ENCODE measurements at regions not wholly inside any gene's neighbourhood (a gene's known extent, or its start where the extent isn't known, plus 50 kb on each side); places are given as distances from the start of the nearest gene placed in this dataset.

GRCh38 chr3:99484871-99485270 is 153.5 kb upstream of the COL8A1 start:
- DNase-seq (ENCODE audit: low spot score), result no peak
- Histone ChIP-seq H3K4ac (ENCODE audit: low read length) (no peak overlapping the region), H2BK5ac (ENCODE audit: low read length) (no peak overlapping the region), H3K36me3 (replicated peaks in 1 of 2; ENCODE audit: control insufficient read depth in 2 of 2, insufficient read depth in 2 of 2, low read length in 2 of 2) (no peaks in the 10 kb centered on the region), H2BK120ac (ENCODE audit: low read depth, low read length) (no peak overlapping the region), H3K27me3 (ENCODE audit: control insufficient read depth in 3 of 3, insufficient read depth in 3 of 3, low read depth in 1 of 3, low read length in 3 of 3) (no peaks in the 10 kb centered on the region), H2AK5ac (ENCODE audit: low read depth, low read length) (no peak overlapping the region), H2BK15ac (ENCODE audit: low read length) (no peak overlapping the region), H3K9me3 (replicated peaks in 1 of 2; ENCODE audit: control insufficient read depth in 2 of 2, insufficient read depth in 1 of 2, low read depth in 1 of 2, low read length in 2 of 2) (peaks cover 0 to 3% of the 10 kb centered on the region in 2 donors), H4K91ac (ENCODE audit: low read depth, low read length, poor library complexity) (no peak overlapping the region), H3K18ac (ENCODE audit: low read length) (no peak overlapping the region), H3K4me3 (ENCODE audit: low read length in 2 of 2) (no peak overlapping the region), H3K27ac (replicated peaks; ENCODE audit: low read length) (no peak overlapping the region), H2AFZ (ENCODE audit: low read length) (no peak overlapping the region), H3K79me1 (ENCODE audit: low read depth, low read length) (no peaks in the 10 kb centered on the region), H2BK12ac (ENCODE audit: low read length) (no peak overlapping the region), H4K8ac (ENCODE audit: low read depth, low read length) (no peak overlapping the region), H3K4me1 (ENCODE audit: control insufficient read depth in 2 of 2, insufficient read depth in 1 of 2, low read depth in 1 of 2, low read length in 2 of 2) (no peaks in the 10 kb centered on the region), H3K14ac (ENCODE audit: low read length) (no peak overlapping the region), H3K4me2 (ENCODE audit: insufficient read depth, low read length, poor library complexity, severe bottlenecking) (no peak overlapping the region), H3K23ac (ENCODE audit: low read depth, low read length, poor library complexity) (no peak overlapping the region), H3K9ac (ENCODE audit: low read depth, low read length, poor library complexity) (no peak overlapping the region)

GRCh38 chr3:99483841-99484240 is 154.6 kb upstream of the COL8A1 start:
- Histone ChIP-seq H2AFZ (ENCODE audit: low read length) (no peak overlapping the region), H2AK5ac (ENCODE audit: low read depth, low read length) (no peak overlapping the region), H3K27ac (replicated peaks; ENCODE audit: low read length) (no peak overlapping the region), H3K27me3 (ENCODE audit: control insufficient read depth in 3 of 3, insufficient read depth in 3 of 3, low read depth in 1 of 3, low read length in 3 of 3) (no peaks in the 10 kb centered on the region), H3K18ac (ENCODE audit: low read length) (no peak overlapping the region), H3K4ac (ENCODE audit: low read length) (no peak overlapping the region), H4K8ac (ENCODE audit: low read depth, low read length) (no peak overlapping the region), H3K36me3 (replicated peaks in 1 of 2; ENCODE audit: control insufficient read depth in 2 of 2, insufficient read depth in 2 of 2, low read length in 2 of 2) (no peaks in the 10 kb centered on the region), H2BK15ac (ENCODE audit: low read length) (no peak overlapping the region), H3K4me1 (ENCODE audit: control insufficient read depth in 2 of 2, insufficient read depth in 1 of 2, low read depth in 1 of 2, low read length in 2 of 2) (no peaks in the 10 kb centered on the region), H3K9me3 (replicated peaks in 1 of 2; ENCODE audit: control insufficient read depth in 2 of 2, insufficient read depth in 1 of 2, low read depth in 1 of 2, low read length in 2 of 2) (peaks cover 0 to 3% of the 10 kb centered on the region in 2 donors), H3K4me2 (ENCODE audit: insufficient read depth, low read length, poor library complexity, severe bottlenecking) (no peak overlapping the region), H3K79me1 (ENCODE audit: low read depth, low read length) (no peaks in the 10 kb centered on the region), H3K14ac (ENCODE audit: low read length) (no peak overlapping the region), H4K91ac (ENCODE audit: low read depth, low read length, poor library complexity) (no peak overlapping the region), H3K4me3 (ENCODE audit: low read length in 2 of 2) (no peak overlapping the region), H2BK120ac (ENCODE audit: low read depth, low read length) (no peak overlapping the region), H3K9ac (ENCODE audit: low read depth, low read length, poor library complexity) (no peak overlapping the region), H2BK12ac (ENCODE audit: low read length) (no peak overlapping the region), H3K23ac (ENCODE audit: low read depth, low read length, poor library complexity) (no peak overlapping the region), H2BK5ac (ENCODE audit: low read length) (no peak overlapping the region)
- DNase-seq (ENCODE audit: low spot score), result no peak

GRCh38 chr3:99482191-99482590 is 156.2 kb upstream of the COL8A1 start:
- Histone ChIP-seq H2AFZ (ENCODE audit: low read length) (no peak overlapping the region), H3K27ac (replicated peaks; ENCODE audit: low read length) (no peak overlapping the region), H4K91ac (ENCODE audit: low read depth, low read length, poor library complexity) (no peak overlapping the region), H3K18ac (ENCODE audit: low read length) (no peak overlapping the region), H3K9me3 (replicated peaks in 1 of 2; ENCODE audit: control insufficient read depth in 2 of 2, insufficient read depth in 1 of 2, low read depth in 1 of 2, low read length in 2 of 2) (peaks cover 0 to 3% of the 10 kb centered on the region in 2 donors), H3K9ac (ENCODE audit: low read depth, low read length, poor library complexity) (no peak overlapping the region), H3K79me1 (ENCODE audit: low read depth, low read length) (no peaks in the 10 kb centered on the region), H3K23ac (ENCODE audit: low read depth, low read length, poor library complexity) (no peak overlapping the region), H3K36me3 (replicated peaks in 1 of 2; ENCODE audit: control insufficient read depth in 2 of 2, insufficient read depth in 2 of 2, low read length in 2 of 2) (no peaks in the 10 kb centered on the region), H3K4me3 (ENCODE audit: low read length in 2 of 2) (no peak overlapping the region), H3K27me3 (ENCODE audit: control insufficient read depth in 3 of 3, insufficient read depth in 3 of 3, low read depth in 1 of 3, low read length in 3 of 3) (no peaks in the 10 kb centered on the region), H2BK15ac (ENCODE audit: low read length) (no peak overlapping the region), H2BK5ac (ENCODE audit: low read length) (no peak overlapping the region), H3K14ac (ENCODE audit: low read length) (no peak overlapping the region), H2AK5ac (ENCODE audit: low read depth, low read length) (no peak overlapping the region), H3K4me2 (ENCODE audit: insufficient read depth, low read length, poor library complexity, severe bottlenecking) (no peak overlapping the region), H4K8ac (ENCODE audit: low read depth, low read length) (no peak overlapping the region), H3K4me1 (ENCODE audit: control insufficient read depth in 2 of 2, insufficient read depth in 1 of 2, low read depth in 1 of 2, low read length in 2 of 2) (no peaks in the 10 kb centered on the region), H2BK120ac (ENCODE audit: low read depth, low read length) (no peak overlapping the region), H3K4ac (ENCODE audit: low read length) (no peak overlapping the region), H2BK12ac (ENCODE audit: low read length) (no peak overlapping the region)
- no CpG with 5 or more reads among the region's 1 CpG for WGBS, 2 donors (ENCODE audit: extremely low coverage in 2 of 2, insufficient read length in 2 of 2, insufficient replicate concordance in 1 of 2)
- DNase-seq (ENCODE audit: low spot score), result no peak

- WGBS, 2 donors (ENCODE audit: extremely low coverage in 2 of 2, insufficient read length in 2 of 2, insufficient replicate concordance in 1 of 2), result no CpG with 5 or more reads among the region's 2 CpGs
- H4K8ac ChIP-seq (ENCODE audit: low read depth, low read length), result no peak overlapping the region
- H2AK5ac ChIP-seq (ENCODE audit: low read depth, low read length), result no peak overlapping the region
- no peak overlapping the region for H3K27ac ChIP-seq (replicated peaks; ENCODE audit: low read length)
- no peak overlapping the region for H2BK15ac ChIP-seq (ENCODE audit: low read length)
- no peak overlapping the region for H3K18ac ChIP-seq (ENCODE audit: low read length)
- no peak overlapping the region for H3K14ac ChIP-seq (ENCODE audit: low read length)
- no peak overlapping the region for H2BK120ac ChIP-seq (ENCODE audit: low read depth, low read length)
- no peak for DNase-seq (ENCODE audit: low spot score)
- no peak overlapping the region for H4K91ac ChIP-seq (ENCODE audit: low read depth, low read length, poor library complexity)
- H3K79me1 ChIP-seq (ENCODE audit: low read depth, low read length), result no peaks in the 10 kb centered on the region
- H2BK5ac ChIP-seq (ENCODE audit: low read length), result no peak overlapping the region
- H3K4ac ChIP-seq (ENCODE audit: low read length), result no peak overlapping the region
- no peaks in the 10 kb centered on the region for H3K27me3 ChIP-seq (ENCODE audit: control insufficient read depth in 3 of 3, insufficient read depth in 3 of 3, low read depth in 1 of 3, low read length in 3 of 3)
- no peak overlapping the region for H2AFZ ChIP-seq (ENCODE audit: low read length)
- no peaks in the 10 kb centered on the region for H3K9me3 ChIP-seq (replicated peaks in 1 of 2; ENCODE audit: control insufficient read depth in 2 of 2, insufficient read depth in 1 of 2, low read depth in 1 of 2, low read length in 2 of 2)
- H3K4me3 ChIP-seq (ENCODE audit: low read length in 2 of 2), result no peak overlapping the region
- no peak overlapping the region for H2BK12ac ChIP-seq (ENCODE audit: low read length)
- no peaks in the 10 kb centered on the region for H3K36me3 ChIP-seq (replicated peaks in 1 of 2; ENCODE audit: control insufficient read depth in 2 of 2, insufficient read depth in 2 of 2, low read length in 2 of 2)
- no peak overlapping the region for H3K4me2 ChIP-seq (ENCODE audit: insufficient read depth, low read length, poor library complexity, severe bottlenecking)
- no peak overlapping the region for H3K9ac ChIP-seq (ENCODE audit: low read depth, low read length, poor library complexity)
- no peak overlapping the region for H3K23ac ChIP-seq (ENCODE audit: low read depth, low read length, poor library complexity)
- no peaks in the 10 kb centered on the region for H3K4me1 ChIP-seq (ENCODE audit: control insufficient read depth in 2 of 2, insufficient read depth in 1 of 2, low read depth in 1 of 2, low read length in 2 of 2)
Measured at GRCh38 chr3:99481561-99481960, 156.8 kb upstream of the COL8A1 start.
